ENCODE measurements at regions not wholly inside any gene's neighbourhood (a gene's known extent, or its start where the extent isn't known, plus 50 kb on each side); places are given as distances from the start of the nearest gene placed in this dataset.

GRCh38 chr4:102427371-102427998, 73.7 kb upstream of the NFKB1 start:
- Mint-ChIP-seq H3K27ac (ENCODE audit: low read depth) (no peak overlapping the region), H3K27me3 (no peaks in the 10 kb centered on the region), H3K9me3 (no peaks in the 10 kb centered on the region), H3K4me3 (no peak overlapping the region), H3K36me3 (ENCODE audit: insufficient read depth) (peaks cover 2% of the 10 kb centered on the region), H3K4me1 (no peaks in the 10 kb centered on the region)
- ATAC-seq (replicated peaks; ENCODE audit: extremely low read depth, poor library complexity, severe bottlenecking) (no peak), DNase-seq (ENCODE audit: low spot score in 2 of 2) (no peak)

GRCh38 chr4:102428122-102428521, 73.0 kb upstream of the NFKB1 start:
- Mint-ChIP-seq H3K36me3 (ENCODE audit: insufficient read depth) (peaks cover 2% of the 10 kb centered on the region), H3K27ac (ENCODE audit: low read depth) (no peak overlapping the region), H3K27me3 (no peaks in the 10 kb centered on the region), H3K4me1 (no peaks in the 10 kb centered on the region), H3K9me3 (no peaks in the 10 kb centered on the region), H3K4me3 (no peak overlapping the region)
- ATAC-seq (replicated peaks; ENCODE audit: extremely low read depth, poor library complexity, severe bottlenecking): no peak
- DNase-seq (ENCODE audit: low spot score in 2 of 2): no peak

- DNase-seq (ENCODE audit: low spot score in 2 of 2) (no peak), ATAC-seq (replicated peaks; ENCODE audit: extremely low read depth, poor library complexity, severe bottlenecking) (no peak)
- Mint-ChIP-seq H3K4me3 (no peak overlapping the region), H3K4me1 (no peaks in the 10 kb centered on the region), H3K36me3 (ENCODE audit: insufficient read depth) (peaks cover 2% of the 10 kb centered on the region), H3K27me3 (no peaks in the 10 kb centered on the region), H3K27ac (ENCODE audit: low read depth) (no peak overlapping the region), H3K9me3 (no peaks in the 10 kb centered on the region)
Measured at GRCh38 chr4:102429553-102429952, 71.6 kb upstream of the NFKB1 start.

GRCh38 chr4:102430461-102430910, 70.7 kb upstream of the NFKB1 start:
- H3K9me3 Mint-ChIP-seq: no peaks in the 10 kb centered on the region

GRCh38 chr4:102431608-102431961, 69.6 kb upstream of the NFKB1 start:
- no peaks in the 10 kb centered on the region for H3K9me3 Mint-ChIP-seq
- H3K4me3 Mint-ChIP-seq: peak overlapping the region; percentile 83
- no peak for ATAC-seq (replicated peaks; ENCODE audit: extremely low read depth, poor library complexity, severe bottlenecking)
- H3K27ac Mint-ChIP-seq (ENCODE audit: low read depth): no peak overlapping the region
- H3K36me3 Mint-ChIP-seq (ENCODE audit: insufficient read depth): peaks cover 2% of the 10 kb centered on the region
- no peak for DNase-seq (ENCODE audit: low spot score in 2 of 2)
- no peaks in the 10 kb centered on the region for H3K4me1 Mint-ChIP-seq
- no peaks in the 10 kb centered on the region for H3K27me3 Mint-ChIP-seq

More at GRCh38 chr4:102430461-102430910, 70.7 kb upstream of the NFKB1 start:
- H3K27ac Mint-ChIP-seq (ENCODE audit: low read depth): peak overlapping the region; percentile 80
- no peaks in the 10 kb centered on the region for H3K4me1 Mint-ChIP-seq
- no peak for DNase-seq (ENCODE audit: low spot score in 2 of 2)
- no peak for ATAC-seq (replicated peaks; ENCODE audit: extremely low read depth, poor library complexity, severe bottlenecking)
- H3K4me3 Mint-ChIP-seq: peak overlapping the region; percentile 83
- H3K27me3 Mint-ChIP-seq: no peaks in the 10 kb centered on the region
- H3K36me3 Mint-ChIP-seq (ENCODE audit: insufficient read depth): peaks cover 2% of the 10 kb centered on the region

- Mint-ChIP-seq H3K4me3 (no peak overlapping the region), H3K4me1 (no peaks in the 10 kb centered on the region), H3K9me3 (no peaks in the 10 kb centered on the region), H3K27me3 (no peaks in the 10 kb centered on the region), H3K36me3 (ENCODE audit: insufficient read depth) (no peaks in the 10 kb centered on the region), H3K27ac (ENCODE audit: low read depth) (no peak overlapping the region)
- no peak for DNase-seq (ENCODE audit: low spot score in 2 of 2)
- ATAC-seq (replicated peaks; ENCODE audit: extremely low read depth, poor library complexity, severe bottlenecking): no peak
Measured at GRCh38 chr4:102437111-102437510, 64.0 kb upstream of the NFKB1 start.

- Mint-ChIP-seq H3K27me3 (no peaks in the 10 kb centered on the region), H3K4me3 (no peak overlapping the region), H3K4me1 (no peaks in the 10 kb centered on the region), H3K27ac (ENCODE audit: low read depth) (no peak overlapping the region), H3K36me3 (ENCODE audit: insufficient read depth) (no peaks in the 10 kb centered on the region), H3K9me3 (no peaks in the 10 kb centered on the region)
- DNase-seq (ENCODE audit: low spot score in 2 of 2): no peak
- ATAC-seq (replicated peaks; ENCODE audit: extremely low read depth, poor library complexity, severe bottlenecking): no peak
Measured at GRCh38 chr4:102438396-102439235, 62.5 kb upstream of the NFKB1 start.

- Mint-ChIP-seq H3K36me3 (ENCODE audit: insufficient read depth) (no peaks in the 10 kb centered on the region), H3K27me3 (no peaks in the 10 kb centered on the region), H3K9me3 (no peaks in the 10 kb centered on the region), H3K4me1 (no peaks in the 10 kb centered on the region), H3K27ac (ENCODE audit: low read depth) (no peak overlapping the region), H3K4me3 (no peak overlapping the region)
- no peak for ATAC-seq (replicated peaks; ENCODE audit: extremely low read depth, poor library complexity, severe bottlenecking)
- DNase-seq (ENCODE audit: low spot score in 2 of 2): no peak
Measured at GRCh38 chr4:102439236-102439614, 61.9 kb upstream of the NFKB1 start.

- H3K36me3 Mint-ChIP-seq (ENCODE audit: insufficient read depth): no peaks in the 10 kb centered on the region
- no peaks in the 10 kb centered on the region for H3K4me1 Mint-ChIP-seq
- no peaks in the 10 kb centered on the region for H3K27me3 Mint-ChIP-seq
- no peak overlapping the region for H3K4me3 Mint-ChIP-seq
- DNase-seq (ENCODE audit: low spot score in 2 of 2): no peak
- H3K27ac Mint-ChIP-seq (ENCODE audit: low read depth): no peak overlapping the region
- H3K9me3 Mint-ChIP-seq: no peaks in the 10 kb centered on the region
- ATAC-seq (replicated peaks; ENCODE audit: extremely low read depth, poor library complexity, severe bottlenecking): no peak
Measured at GRCh38 chr4:102439812-102440211, 61.3 kb upstream of the NFKB1 start.

- Mint-ChIP-seq H3K27ac (ENCODE audit: low read depth) (no peak overlapping the region), H3K36me3 (ENCODE audit: insufficient read depth) (no peaks in the 10 kb centered on the region), H3K27me3 (no peaks in the 10 kb centered on the region), H3K9me3 (no peaks in the 10 kb centered on the region), H3K4me1 (no peaks in the 10 kb centered on the region), H3K4me3 (no peak overlapping the region)
- DNase-seq (ENCODE audit: low spot score in 2 of 2) (no peak), ATAC-seq (replicated peaks; ENCODE audit: extremely low read depth, poor library complexity, severe bottlenecking) (no peak)
Measured at GRCh38 chr4:102440498-102440897, 60.7 kb upstream of the NFKB1 start.

- no peak for ATAC-seq (replicated peaks; ENCODE audit: extremely low read depth, poor library complexity, severe bottlenecking)
- H3K4me3 Mint-ChIP-seq: no peak overlapping the region
- no peaks in the 10 kb centered on the region for H3K36me3 Mint-ChIP-seq (ENCODE audit: insufficient read depth)
- no peak overlapping the region for H3K27ac Mint-ChIP-seq (ENCODE audit: low read depth)
- H3K27me3 Mint-ChIP-seq: no peaks in the 10 kb centered on the region
- H3K4me1 Mint-ChIP-seq: no peaks in the 10 kb centered on the region
- no peak for DNase-seq (ENCODE audit: low spot score in 2 of 2)
- no peaks in the 10 kb centered on the region for H3K9me3 Mint-ChIP-seq
Measured at GRCh38 chr4:102441978-102442911, 58.9 kb upstream of the NFKB1 start.

GRCh38 chr4:102444752-102445151, 56.4 kb upstream of the NFKB1 start:
- Mint-ChIP-seq H3K27me3 (no peaks in the 10 kb centered on the region), H3K9me3 (no peaks in the 10 kb centered on the region), H3K4me1 (no peaks in the 10 kb centered on the region), H3K4me3 (no peak overlapping the region), H3K27ac (ENCODE audit: low read depth) (no peak overlapping the region), H3K36me3 (ENCODE audit: insufficient read depth) (no peaks in the 10 kb centered on the region)
- ATAC-seq (replicated peaks; ENCODE audit: extremely low read depth, poor library complexity, severe bottlenecking) (no peak), DNase-seq (ENCODE audit: low spot score in 2 of 2) (no peak)

All from central memory CD8-positive, alpha-beta T cell (primary cell).